SK-N-SH (cell line): ENCODE measurements at regions not wholly inside any gene's neighbourhood (a gene's known extent, or its start where the extent isn't known, plus 50 kb on each side); places are given as distances from the start of the nearest gene placed in this dataset.

Experiments used
- CTCF ChIA-PET: fragments of 300-600, 350-600 bp; formaldehyde crosslinking; extraction: SDS; loops from one replicate; lab custom pipeline; 2021; lab: Yijun Ruan, JAX
- POLR2A ChIA-PET: fragments of 350-600 bp; sonication (Branson Sonifier 250); formaldehyde crosslinking; extraction: SDS; loops from one replicate; lab custom pipeline; 2020; ENCODE audit warnings: antibody characterized with exemption, inconsistent platforms; lab: Yijun Ruan, JAX
- DNase-seq: peaks from one replicate; pipeline ENCODE4 v3.0.0; 2012
- H2AFZ ChIP-seq: fragments of 200-600 bp; sonication (generic); 2 replicates; pipeline ENCODE4 v1.8.1; 2016; ENCODE audit warnings: antibody characterized with exemption, mild to moderate bottlenecking, low read depth
- H3F3A ChIP-seq: fragments of 200-600 bp; sonication (generic); replicated peaks from 2 replicates; pipeline ENCODE3; 2016; ENCODE audit warnings: antibody characterized with exemption, mild to moderate bottlenecking; ENCODE audit not compliant: insufficient read depth
- H3K27ac ChIP-seq, 2 experiments: fragments of 200-500 bp in 1 of 2; fragments of 200-600 bp in 1 of 2; sonication (Bioruptor generic) in 1 of 2; sonication (generic), shearing (Covaris generic) in 1 of 2; 2 replicates each; pipeline versions ENCODE4 v1.5.1 to v1.6.1; 2014 to 2016; ENCODE audit warnings: low read depth in 2 of 2, inconsistent platforms in 1 of 2, low read length in 1 of 2, mild to moderate bottlenecking in 1 of 2, mixed read lengths in 1 of 2
- H3K27me3 ChIP-seq: fragments of 200-600 bp; sonication (generic), shearing (Covaris generic); 2 replicates; pipeline ENCODE4 v1.6.1; 2016; ENCODE audit warnings: mixed run types; ENCODE audit not compliant: insufficient read depth
- H3K36me3 ChIP-seq, 2 experiments: fragments of 200-500 bp in 1 of 2; fragments of 200-600 bp in 1 of 2; sonication (Bioruptor generic) in 1 of 2; sonication (generic) in 1 of 2; replicated peaks in 1 of 2; 2 replicates each; pipeline versions ENCODE3 to v1.5.1; 2014 to 2016; ENCODE audit warnings: low read length in 1 of 2, mild to moderate bottlenecking in 1 of 2; ENCODE audit not compliant: insufficient read depth in 2 of 2, control insufficient read depth in 1 of 2
- H3K4me1 ChIP-seq, 2 experiments: fragments of 200-500 bp in 1 of 2; fragments of 200-600 bp in 1 of 2; sonication (Bioruptor generic) in 1 of 2; sonication (generic), shearing (Covaris generic) in 1 of 2; 2 replicates each; pipeline versions ENCODE4 v1.5.1 to v1.6.1; 2014 to 2016; ENCODE audit warnings: low read depth in 1 of 2, low read length in 1 of 2, mixed run types in 1 of 2; ENCODE audit not compliant: insufficient read depth in 2 of 2, control insufficient read depth in 1 of 2
- H3K4me2 ChIP-seq: fragments of 200-600 bp; sonication (generic), shearing (Covaris generic); 2 replicates; pipeline ENCODE4 v1.6.1; 2017; ENCODE audit warnings: mixed run types
- H3K4me3 ChIP-seq, 2 experiments: fragments of 200-500 bp in 1 of 2; fragments of 200-600 bp in 1 of 2; sonication (Bioruptor generic) in 1 of 2; sonication (generic), shearing (Covaris generic) in 1 of 2; 2 replicates each; pipeline versions ENCODE4 v1.5.1 to v1.8.1; 2014 to 2016; ENCODE audit warnings: low read depth in 2 of 2, inconsistent platforms in 1 of 2, low read length in 1 of 2, mild to moderate bottlenecking in 1 of 2, mixed read lengths in 1 of 2, moderate library complexity in 1 of 2
- H3K79me2 ChIP-seq: fragments of 200-600 bp; sonication (generic); 2 replicates; pipeline ENCODE4 v1.8.1; 2017; ENCODE audit warnings: mild to moderate bottlenecking; ENCODE audit not compliant: insufficient read depth
- H3K9ac ChIP-seq: fragments of 200-600 bp; sonication (generic); 2 replicates; pipeline ENCODE4 v1.6.1; 2017; ENCODE audit warnings: mixed run types
- H3K9me2 ChIP-seq: fragments of 200-600 bp; sonication (generic); 2 replicates; pipeline ENCODE4 v1.6.1; 2017; ENCODE audit warnings: mixed run types
- H3K9me3 ChIP-seq: fragments of 200-600 bp; sonication (generic); 2 replicates; pipeline ENCODE4 v1.6.1; 2017; ENCODE audit warnings: mixed run types, mild to moderate bottlenecking, moderate library complexity
- H4K20me1 ChIP-seq: fragments of 200-600 bp; sonication (generic); 2 replicates; pipeline ENCODE4 v1.6.1; 2017; ENCODE audit warnings: mild to moderate bottlenecking, mixed run types; ENCODE audit not compliant: insufficient read depth
- CHD2 ChIP-seq: fragments of 150-350 bp; IDR thresholded peaks from 2 replicates; pipeline ENCODE4 v1.6.1; 2018; ENCODE audit warnings: low read length; ENCODE audit not compliant: partially characterized antibody
- ELF1 ChIP-seq: IDR thresholded peaks from 2 replicates; pipeline ENCODE4 v1.4.0; 2012
- EZH2phosphoT487 ChIP-seq: fragments of 200-600 bp; sonication (generic); IDR thresholded peaks from 2 replicates; pipeline ENCODE4 v1.6.1; 2017; ENCODE audit warnings: low read depth, mixed run types, mild to moderate bottlenecking, antibody characterized with exemption, moderate library complexity, borderline replicate concordance
- FOSL2 ChIP-seq: IDR thresholded peaks from 2 replicates; pipeline ENCODE4 v1.4.0; 2012; ENCODE audit warnings: low read depth, mild to moderate bottlenecking, moderate library complexity, borderline replicate concordance
- FOXJ3 ChIP-seq: sonication (generic); formaldehyde crosslinking; IDR thresholded peaks from 2 replicates; pipeline ENCODE4 v1.5.1; 2020; ENCODE audit warnings: mild to moderate bottlenecking, missing genetic modification reagents
- FOXM1 ChIP-seq: IDR thresholded peaks from 2 replicates; pipeline ENCODE4 v1.4.0; 2012; ENCODE audit warnings: low read depth, mild to moderate bottlenecking
- JUND ChIP-seq: IDR thresholded peaks from 2 replicates; pipeline ENCODE4 v1.4.0; 2012
- NFIC ChIP-seq: IDR thresholded peaks from 2 replicates; pipeline ENCODE4 v1.4.0; 2012; ENCODE audit warnings: borderline replicate concordance
- NRF1 ChIP-seq: IDR thresholded peaks from 2 replicates; pipeline ENCODE4 v1.6.1; 2012; ENCODE audit warnings: low read depth, mild to moderate bottlenecking, low read length
- SIN3A ChIP-seq: IDR thresholded peaks from 2 replicates; pipeline ENCODE4 v1.6.1; 2012; ENCODE audit warnings: low read depth, mild to moderate bottlenecking, low read length, moderate library complexity, borderline replicate concordance
- TAF1 ChIP-seq: IDR thresholded peaks from 2 replicates; pipeline ENCODE4 v1.6.1; 2012; ENCODE audit warnings: low read depth, mild to moderate bottlenecking, low read length, moderate library complexity, borderline replicate concordance
- TCF12 ChIP-seq: IDR thresholded peaks from 2 replicates; pipeline ENCODE4 v1.4.0; 2012
- YY1 ChIP-seq: IDR thresholded peaks from 2 replicates; pipeline ENCODE4 v1.4.0; 2012; ENCODE audit warnings: low read depth, mild to moderate bottlenecking
- WGBS: methylation state at CpG from one replicate; pipeline ENCODE4 v1.1.6; 2017; ENCODE audit warnings: low lambda C conversion rate; 5-methylcytosine and 5-hydroxymethylcytosine counted together
- TF ChIP-seq, protein P1 (sequence below): IDR thresholded peaks from 2 replicates; pipeline ENCODE4 v1.4.0; 2012; ENCODE audit warnings: low read depth, borderline replicate concordance
- TF ChIP-seq, protein P2 (sequence below): fragments of 150-350 bp; IDR thresholded peaks from 2 replicates; pipeline ENCODE4 v1.6.1; 2017; ENCODE audit warnings: antibody characterized with exemption, low read length, low read depth, borderline replicate concordance
- TF ChIP-seq, protein P3 (sequence below): fragments of 200-600 bp; sonication (generic); IDR thresholded peaks from 2 replicates; pipeline ENCODE4 v1.6.1; 2017; ENCODE audit warnings: antibody characterized with exemption, mild to moderate bottlenecking, moderate library complexity

DNA sequence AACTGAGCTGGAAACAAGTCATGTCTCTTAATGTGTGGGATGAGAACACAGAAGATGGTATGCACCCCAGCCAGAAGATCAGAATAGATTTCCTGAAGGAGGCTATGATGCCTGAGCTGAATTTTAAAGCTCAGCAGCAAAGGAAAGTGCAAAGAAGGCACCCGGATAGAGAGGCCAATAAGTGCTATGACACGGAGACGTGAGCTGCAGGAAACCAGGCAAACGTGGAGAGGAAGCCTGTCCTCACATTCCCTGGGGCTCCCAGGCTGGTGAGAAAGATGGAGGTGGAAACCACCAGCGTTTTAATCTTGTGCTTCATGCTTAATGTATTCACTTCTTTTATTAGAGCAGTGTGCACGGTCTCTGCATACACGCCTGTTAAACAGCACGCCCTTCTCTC, 302.1 kb downstream of the HAPSTR1 start:
- H3K4me3 ChIP-seq, result no peak overlapping the region
- no peak overlapping the region for H3K9ac ChIP-seq
- TF ChIP-seq CHD2 (no peak), NRF1 (no peak), TAF1 (no peak), ELF1 (no peak)
- H3K79me2 ChIP-seq, result no peaks in the 10 kb centered on the region
- H3K27me3 ChIP-seq, result no peaks in the 10 kb centered on the region
- no peak overlapping the region for H2AFZ ChIP-seq
- H3K4me1 ChIP-seq, result no peaks in the 10 kb centered on the region
- CTCF ChIA-PET, result interaction anchor here (0.6 to 1.5 kb wide), 2 partner anchors 8 to 10 kb away, joined by 3 to 4 read pairs; no protein-coding TSS in a partner anchor
- no peaks in the 10 kb centered on the region for H4K20me1 ChIP-seq
- H3K9me2 ChIP-seq, result no peaks in the 10 kb centered on the region
- no peaks in the 10 kb centered on the region for H3F3A ChIP-seq
- H3K9me3 ChIP-seq, result no peaks in the 10 kb centered on the region
- H3K4me2 ChIP-seq, result no peak overlapping the region
- 29% methylated on average over 8 of the region's 8 CpGs for WGBS
- no peak for DNase-seq
- POLR2A ChIA-PET, result no interaction called here
- no peaks in the 10 kb centered on the region for H3K36me3 ChIP-seq
- H3K27ac ChIP-seq, result no peak overlapping the region

DNA sequence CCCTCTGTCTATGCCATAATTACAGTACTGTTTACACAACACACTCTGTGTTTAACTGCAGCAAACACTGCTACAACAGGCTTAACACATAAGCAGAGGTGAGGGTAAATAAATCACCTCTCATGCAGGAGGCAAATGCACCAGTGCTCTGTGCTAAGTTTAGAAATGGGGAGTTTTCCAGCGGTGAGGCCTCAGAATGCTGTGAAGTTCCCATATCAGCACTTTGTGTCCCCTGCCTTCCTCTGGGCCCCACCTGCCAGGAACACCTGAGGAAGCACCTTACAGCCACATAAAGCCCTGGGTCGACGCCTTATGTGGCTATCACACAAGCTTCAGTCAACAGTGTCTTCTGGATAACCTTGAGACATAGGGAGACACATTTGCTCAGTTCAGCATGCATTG, 304.5 kb downstream of the HAPSTR1 start:
- CTCF ChIA-PET, result interaction anchor here (1.2 kb wide), 1 partner anchor 59 kb away, joined by 3 read pairs; no protein-coding TSS in a partner anchor
- POLR2A ChIA-PET, result no interaction called here
- TF ChIP-seq FOSL2 (no peak), JUND (no peak), NFIC (no peak), TCF12 (no peak), FOXM1 (no peak), SIN3A (no peak), FOXJ3 (CRISPR knock-in tag) (no peak), YY1 (no peak), EZH2phosphoT487 (no peak)
- TF ChIP-seq, protein P1, sequence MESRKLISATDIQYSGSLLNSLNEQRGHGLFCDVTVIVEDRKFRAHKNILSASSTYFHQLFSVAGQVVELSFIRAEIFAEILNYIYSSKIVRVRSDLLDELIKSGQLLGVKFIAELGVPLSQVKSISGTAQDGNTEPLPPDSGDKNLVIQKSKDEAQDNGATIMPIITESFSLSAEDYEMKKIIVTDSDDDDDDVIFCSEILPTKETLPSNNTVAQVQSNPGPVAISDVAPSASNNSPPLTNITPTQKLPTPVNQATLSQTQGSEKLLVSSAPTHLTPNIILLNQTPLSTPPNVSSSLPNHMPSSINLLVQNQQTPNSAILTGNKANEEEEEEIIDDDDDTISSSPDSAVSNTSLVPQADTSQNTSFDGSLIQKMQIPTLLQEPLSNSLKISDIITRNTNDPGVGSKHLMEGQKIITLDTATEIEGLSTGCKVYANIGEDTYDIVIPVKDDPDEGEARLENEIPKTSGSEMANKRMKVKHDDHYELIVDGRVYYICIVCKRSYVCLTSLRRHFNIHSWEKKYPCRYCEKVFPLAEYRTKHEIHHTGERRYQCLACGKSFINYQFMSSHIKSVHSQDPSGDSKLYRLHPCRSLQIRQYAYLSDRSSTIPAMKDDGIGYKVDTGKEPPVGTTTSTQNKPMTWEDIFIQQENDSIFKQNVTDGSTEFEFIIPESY, result no peak
- TF ChIP-seq, protein P2, sequence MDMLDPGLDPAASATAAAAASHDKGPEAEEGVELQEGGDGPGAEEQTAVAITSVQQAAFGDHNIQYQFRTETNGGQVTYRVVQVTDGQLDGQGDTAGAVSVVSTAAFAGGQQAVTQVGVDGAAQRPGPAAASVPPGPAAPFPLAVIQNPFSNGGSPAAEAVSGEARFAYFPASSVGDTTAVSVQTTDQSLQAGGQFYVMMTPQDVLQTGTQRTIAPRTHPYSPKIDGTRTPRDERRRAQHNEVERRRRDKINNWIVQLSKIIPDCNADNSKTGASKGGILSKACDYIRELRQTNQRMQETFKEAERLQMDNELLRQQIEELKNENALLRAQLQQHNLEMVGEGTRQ, result no peak
- TF ChIP-seq, protein P3, sequence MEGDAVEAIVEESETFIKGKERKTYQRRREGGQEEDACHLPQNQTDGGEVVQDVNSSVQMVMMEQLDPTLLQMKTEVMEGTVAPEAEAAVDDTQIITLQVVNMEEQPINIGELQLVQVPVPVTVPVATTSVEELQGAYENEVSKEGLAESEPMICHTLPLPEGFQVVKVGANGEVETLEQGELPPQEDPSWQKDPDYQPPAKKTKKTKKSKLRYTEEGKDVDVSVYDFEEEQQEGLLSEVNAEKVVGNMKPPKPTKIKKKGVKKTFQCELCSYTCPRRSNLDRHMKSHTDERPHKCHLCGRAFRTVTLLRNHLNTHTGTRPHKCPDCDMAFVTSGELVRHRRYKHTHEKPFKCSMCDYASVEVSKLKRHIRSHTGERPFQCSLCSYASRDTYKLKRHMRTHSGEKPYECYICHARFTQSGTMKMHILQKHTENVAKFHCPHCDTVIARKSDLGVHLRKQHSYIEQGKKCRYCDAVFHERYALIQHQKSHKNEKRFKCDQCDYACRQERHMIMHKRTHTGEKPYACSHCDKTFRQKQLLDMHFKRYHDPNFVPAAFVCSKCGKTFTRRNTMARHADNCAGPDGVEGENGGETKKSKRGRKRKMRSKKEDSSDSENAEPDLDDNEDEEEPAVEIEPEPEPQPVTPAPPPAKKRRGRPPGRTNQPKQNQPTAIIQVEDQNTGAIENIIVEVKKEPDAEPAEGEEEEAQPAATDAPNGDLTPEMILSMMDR, result no peak
- Histone ChIP-seq H3K27ac (no peak overlapping the region), H3K4me2 (no peak overlapping the region), H3K9me2 (no peaks in the 10 kb centered on the region), H4K20me1 (no peaks in the 10 kb centered on the region), H3F3A (no peaks in the 10 kb centered on the region), H3K27me3 (no peaks in the 10 kb centered on the region), H3K9ac (no peak overlapping the region), H3K4me1 (no peaks in the 10 kb centered on the region), H3K4me3 (no peak overlapping the region), H3K79me2 (no peaks in the 10 kb centered on the region), H3K36me3 (no peaks in the 10 kb centered on the region), H3K9me3 (no peaks in the 10 kb centered on the region), H2AFZ (no peak overlapping the region)
- DNase-seq, result no peak
- 21% methylated on average over 3 of the region's 3 CpGs for WGBS
